Tibial nerve (tissue), 4 donors: ENCODE measurements at regions not wholly inside any gene's neighbourhood (a gene's known extent, or its start where the extent isn't known, plus 50 kb on each side); places are given as distances from the start of the nearest gene placed in this dataset.

Source experiments
- DNase-seq, 2 donors: peaks; one replicate each; pipeline ENCODE4 v3.0.0-alpha.2; 2019; ENCODE audit warnings: low spot score in 2 of 2
- H3K27ac ChIP-seq, 4 donors: fragments of 200-600 bp; sonication (generic) in 3 of 4; one replicate each; pipeline ENCODE4 v1.5.1; 2017 to 2019; ENCODE audit warnings: mild to moderate bottlenecking in 1 of 4
- H3K27me3 ChIP-seq, 2 donors: fragments of 200-600 bp; sonication (generic) in 1 of 2; one replicate each; pipeline versions ENCODE4 v1.5.1 to v1.6.0; 2017 to 2019
- H3K36me3 ChIP-seq, 3 donors: fragments of 200-600 bp; sonication (generic); one replicate each; pipeline ENCODE4 v1.5.1; 2018 to 2019
- H3K4me1 ChIP-seq, 4 donors: fragments of 200-600 bp; sonication (generic) in 3 of 4; one replicate each; pipeline ENCODE4 v1.5.1; 2017 to 2019
- H3K4me3 ChIP-seq, 4 donors: fragments of 200-600 bp; sonication (generic) in 3 of 4; one replicate each; pipeline ENCODE4 v1.5.1; 2017 to 2019; ENCODE audit warnings: mild to moderate bottlenecking in 1 of 4, moderate library complexity in 1 of 4
- H3K9me3 ChIP-seq, 4 donors: fragments of 200-600 bp; sonication (generic) in 3 of 4; one replicate each; pipeline ENCODE4 v1.5.1; 2017 to 2019
- EP300 ChIP-seq, 2 donors: sonication (generic); formaldehyde crosslinking; IDR thresholded peaks; one replicate each; pipeline ENCODE4 v1.6.1; 2017; ENCODE audit warnings: antibody characterized with exemption in 2 of 2, mild to moderate bottlenecking in 1 of 2
- POLR2A ChIP-seq, 2 donors: fragments of 450-650 bp; IDR thresholded peaks; one replicate each; pipeline ENCODE4 v1.6.1; 2017; ENCODE audit warnings: antibody characterized with exemption in 2 of 2, mild to moderate bottlenecking in 2 of 2, moderate library complexity in 2 of 2
- WGBS, 2 donors: methylation state at CpG; one replicate each; pipeline ENCODE4 v1.1.5; 2018; 5-methylcytosine and 5-hydroxymethylcytosine counted together
- TF ChIP-seq, protein P1 (sequence below), 5 experiments: fragments of 200-600 bp in 3 of 5; fragments of 450-650 bp in 2 of 5; sonication (generic) in 3 of 5; IDR thresholded peaks; one replicate each; pipeline ENCODE4 v1.5.1; 2016 to 2019; ENCODE audit warnings: antibody characterized with exemption in 5 of 5, mild to moderate bottlenecking in 3 of 5, moderate library complexity in 2 of 5

DNA sequence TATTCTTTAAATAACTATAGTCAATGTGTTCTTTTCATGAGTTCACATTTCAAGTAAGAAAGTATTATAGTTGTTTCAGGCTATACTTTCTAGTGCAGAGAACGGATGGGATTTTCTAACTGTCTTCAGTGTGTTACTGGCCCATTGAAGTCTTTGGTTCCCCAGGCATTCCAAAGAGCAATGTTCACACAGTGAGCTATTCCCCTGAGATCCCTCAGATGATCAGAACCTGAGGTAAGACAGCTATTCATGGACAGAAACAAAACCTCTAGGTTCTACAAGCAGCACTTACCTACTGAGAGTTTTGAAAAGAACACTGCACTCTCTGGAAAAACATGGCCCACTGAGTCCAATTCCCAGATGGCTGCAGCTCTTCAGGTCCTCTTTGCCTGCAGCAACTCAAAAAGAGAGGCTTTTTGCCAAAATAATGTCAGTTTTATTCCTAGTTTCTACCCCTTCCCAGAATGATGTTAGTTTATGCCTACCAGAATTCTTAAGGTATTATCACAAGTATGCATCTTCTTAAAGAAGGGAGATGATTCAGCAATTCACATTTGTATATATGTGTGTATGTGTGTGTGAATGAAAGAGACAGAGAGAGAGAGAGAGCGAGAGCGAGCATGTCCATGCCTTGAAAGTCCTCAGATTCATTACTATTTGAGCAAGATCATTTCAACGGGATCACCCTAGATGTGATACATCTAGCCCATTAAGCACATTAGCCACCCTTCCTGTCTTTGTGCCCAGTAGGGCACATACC lies 146.1 kb downstream of the PDHA2 start:
- Histone ChIP-seq H3K36me3 (no peaks in the 10 kb centered on the region), H3K4me1 (no peaks in the 10 kb centered on the region), H3K9me3 (peaks cover 0 to 3% (median 0%) of the 10 kb centered on the region in 4 donors), H3K4me3 (no peak overlapping the region), H3K27ac (no peak overlapping the region), H3K27me3 (no peaks in the 10 kb centered on the region)
- TF ChIP-seq EP300 (IDR thresholded peaks at IDR 0.05) (no peak), POLR2A (IDR thresholded peaks at IDR 0.05) (no peak)
- TF ChIP-seq, protein P1, sequence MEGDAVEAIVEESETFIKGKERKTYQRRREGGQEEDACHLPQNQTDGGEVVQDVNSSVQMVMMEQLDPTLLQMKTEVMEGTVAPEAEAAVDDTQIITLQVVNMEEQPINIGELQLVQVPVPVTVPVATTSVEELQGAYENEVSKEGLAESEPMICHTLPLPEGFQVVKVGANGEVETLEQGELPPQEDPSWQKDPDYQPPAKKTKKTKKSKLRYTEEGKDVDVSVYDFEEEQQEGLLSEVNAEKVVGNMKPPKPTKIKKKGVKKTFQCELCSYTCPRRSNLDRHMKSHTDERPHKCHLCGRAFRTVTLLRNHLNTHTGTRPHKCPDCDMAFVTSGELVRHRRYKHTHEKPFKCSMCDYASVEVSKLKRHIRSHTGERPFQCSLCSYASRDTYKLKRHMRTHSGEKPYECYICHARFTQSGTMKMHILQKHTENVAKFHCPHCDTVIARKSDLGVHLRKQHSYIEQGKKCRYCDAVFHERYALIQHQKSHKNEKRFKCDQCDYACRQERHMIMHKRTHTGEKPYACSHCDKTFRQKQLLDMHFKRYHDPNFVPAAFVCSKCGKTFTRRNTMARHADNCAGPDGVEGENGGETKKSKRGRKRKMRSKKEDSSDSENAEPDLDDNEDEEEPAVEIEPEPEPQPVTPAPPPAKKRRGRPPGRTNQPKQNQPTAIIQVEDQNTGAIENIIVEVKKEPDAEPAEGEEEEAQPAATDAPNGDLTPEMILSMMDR (IDR thresholded peaks at IDR 0.05): no peak
- DNase-seq: no peak
- 91 to 92% methylated on average over 4 of the region's 4 CpGs for WGBS, 2 donors

DNA sequence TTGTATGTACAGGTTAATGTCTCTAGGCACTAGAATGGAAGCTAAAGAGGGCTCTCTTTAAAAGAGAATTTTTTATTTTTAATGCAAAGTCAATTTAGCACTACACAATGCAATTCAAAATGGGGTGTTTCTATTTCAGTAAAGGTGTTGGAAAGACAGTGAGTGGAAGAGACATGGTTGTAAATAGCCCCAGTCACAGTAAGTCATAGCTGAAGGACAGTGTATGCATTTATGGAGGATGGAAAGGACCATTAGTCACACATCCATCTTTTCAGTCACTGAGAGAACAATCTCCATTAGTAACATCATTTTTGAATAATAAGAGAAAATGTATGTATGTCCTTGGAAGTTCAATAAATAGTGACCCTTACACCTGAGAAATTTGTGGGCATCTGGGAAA lies 148.0 kb downstream of the PDHA2 start:
- Histone ChIP-seq H3K36me3 (no peaks in the 10 kb centered on the region), H3K27me3 (no peaks in the 10 kb centered on the region), H3K4me3 (no peak overlapping the region), H3K9me3 (no peaks in the 10 kb centered on the region), H3K4me1 (no peaks in the 10 kb centered on the region), H3K27ac (no peak overlapping the region)
- DNase-seq: no peak
- TF ChIP-seq POLR2A (IDR thresholded peaks at IDR 0.05): no peak
- TF ChIP-seq, protein P1 (IDR thresholded peaks at IDR 0.05): no peak
- no peak for TF ChIP-seq EP300 (IDR thresholded peaks at IDR 0.05)

DNA sequence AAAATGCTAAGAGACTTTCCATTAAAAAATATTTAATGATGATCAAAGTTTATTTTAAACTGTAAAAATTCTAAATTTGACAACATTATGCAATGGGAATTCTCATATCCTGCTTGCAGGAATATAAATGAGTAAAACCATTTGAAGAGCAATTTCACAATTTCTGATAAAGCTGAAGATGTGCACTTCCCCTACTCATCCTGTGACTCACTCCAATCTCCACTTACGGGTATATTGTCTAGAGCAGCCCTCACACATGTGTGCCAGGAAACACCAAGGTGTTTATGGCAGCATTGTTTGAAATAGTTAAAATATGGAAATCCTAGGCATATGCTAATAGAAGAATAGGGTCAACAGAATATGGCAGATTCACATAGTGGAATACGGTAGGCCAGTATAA lies 158.4 kb downstream of the PDHA2 start:
- Histone ChIP-seq H3K27me3 (no peaks in the 10 kb centered on the region), H3K27ac (no peak overlapping the region), H3K4me3 (no peak overlapping the region), H3K9me3 (no peaks in the 10 kb centered on the region), H3K36me3 (no peaks in the 10 kb centered on the region), H3K4me1 (no peaks in the 10 kb centered on the region)
- no peak for DNase-seq
- WGBS, 2 donors: 83 to 94% methylated on average over 2 of the region's 2 CpGs
- TF ChIP-seq, protein P1 (IDR thresholded peaks at IDR 0.05): no peak
- TF ChIP-seq EP300 (IDR thresholded peaks at IDR 0.05) (no peak), POLR2A (IDR thresholded peaks at IDR 0.05) (no peak)

DNA sequence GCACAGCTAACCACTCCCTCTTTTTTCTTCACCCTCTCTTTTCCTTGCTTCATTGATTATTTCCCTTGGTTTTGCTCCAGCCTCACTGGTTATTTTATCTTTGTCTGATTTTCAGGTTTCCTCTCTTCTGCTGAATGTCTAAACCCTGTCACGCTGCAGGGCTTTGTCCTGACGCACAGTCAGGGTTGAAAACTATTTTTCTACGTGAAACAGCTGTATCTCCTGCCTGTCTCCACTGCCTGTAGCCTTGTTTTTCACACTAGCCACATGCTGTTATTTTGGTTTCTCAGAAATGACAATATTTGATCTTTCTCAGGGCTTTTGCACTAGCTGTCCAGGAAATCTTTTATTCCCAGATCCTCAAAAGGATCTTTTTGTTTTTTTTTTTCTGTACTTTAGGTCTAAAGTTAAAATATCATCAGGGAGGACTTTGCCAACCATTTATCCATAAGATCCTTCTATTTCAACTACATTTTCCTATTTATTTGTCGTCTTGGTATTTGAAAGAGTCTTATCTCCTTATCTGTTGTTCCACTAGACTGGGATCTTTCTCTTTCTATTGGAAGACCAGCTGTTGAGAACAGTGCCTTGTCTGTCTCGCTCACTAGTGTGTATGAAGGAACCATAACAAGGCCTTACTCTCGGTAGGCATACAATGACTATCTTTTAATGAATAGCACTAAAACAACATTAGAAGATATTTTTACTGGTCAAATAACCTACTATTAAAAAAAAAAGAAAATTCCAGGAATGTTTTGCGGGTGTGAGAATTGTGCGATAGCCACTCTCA lies 164.3 kb downstream of the PDHA2 start:
- TF ChIP-seq POLR2A (IDR thresholded peaks at IDR 0.05) (no peak), EP300 (IDR thresholded peaks at IDR 0.05) (no peak)
- TF ChIP-seq, protein P1 (IDR thresholded peaks at IDR 0.05): no peak
- 55 to 57% methylated on average over 8 of the region's 8 CpGs for WGBS, 2 donors
- Histone ChIP-seq H3K27me3 (no peaks in the 10 kb centered on the region), H3K9me3 (no peaks in the 10 kb centered on the region), H3K4me1 (no peaks in the 10 kb centered on the region), H3K27ac (no peak overlapping the region), H3K4me3 (no peak overlapping the region), H3K36me3 (no peaks in the 10 kb centered on the region)
- DNase-seq: no peak

DNA sequence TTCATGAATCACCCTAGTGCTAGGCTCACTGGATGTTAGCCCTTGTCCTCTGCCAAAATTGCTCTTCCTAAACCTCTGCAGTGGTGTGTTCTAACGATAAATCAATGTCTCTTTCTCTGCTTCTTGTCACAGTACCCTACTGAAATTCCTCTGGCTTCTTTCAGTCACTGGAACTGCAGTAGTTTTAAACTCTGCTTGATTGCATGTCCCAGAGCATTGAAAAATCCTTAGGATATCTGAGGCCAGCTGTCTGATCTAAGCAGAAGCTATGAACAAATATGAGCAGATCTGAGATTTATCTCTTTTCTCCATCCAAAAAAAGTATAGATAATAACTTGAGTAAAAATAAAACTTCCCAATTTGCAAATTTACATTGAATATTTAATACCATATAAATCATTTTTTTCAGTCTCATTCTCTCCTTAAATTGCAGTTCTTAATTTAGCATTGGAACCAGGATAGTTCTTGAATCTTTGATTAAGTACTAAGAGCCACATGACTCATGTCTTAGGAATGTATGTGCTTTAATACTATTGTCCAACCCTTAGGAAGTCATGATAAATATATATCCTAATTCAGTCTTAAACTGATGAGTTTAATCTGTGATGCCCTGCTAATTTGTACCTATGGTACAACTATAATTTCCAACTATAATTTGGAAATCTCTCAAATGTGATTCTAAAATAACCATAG lies 169.7 kb downstream of the PDHA2 start:
- no peaks in the 10 kb centered on the region for H3K9me3 ChIP-seq
- TF ChIP-seq POLR2A (IDR thresholded peaks at IDR 0.05) (no peak), EP300 (IDR thresholded peaks at IDR 0.05) (no peak)
- TF ChIP-seq, protein P1 (IDR thresholded peaks at IDR 0.05): no peak
- 42 to 57% methylated on average over 1 of the region's 1 CpG for WGBS, 2 donors

More for the DNA sequence above, 169.7 kb downstream of the PDHA2 start:
- no peak for DNase-seq
- no peaks in the 10 kb centered on the region for H3K4me1 ChIP-seq
- no peak overlapping the region for H3K27ac ChIP-seq
- H3K4me3 ChIP-seq: no peak overlapping the region
- no peaks in the 10 kb centered on the region for H3K36me3 ChIP-seq
- no peaks in the 10 kb centered on the region for H3K27me3 ChIP-seq
